TTC549 (cell line): ENCODE measurements at regions not wholly inside any gene's neighbourhood (a gene's known extent, or its start where the extent isn't known, plus 50 kb on each side); places are given as distances from the start of the nearest gene placed in this dataset.

Experiments used
- FAIRE-seq: peaks from 2 replicates; lab custom pipeline; 2012; peaks lifted over from hg19 to GRCh38; lab: Jason Lieb, UNC

DNA sequence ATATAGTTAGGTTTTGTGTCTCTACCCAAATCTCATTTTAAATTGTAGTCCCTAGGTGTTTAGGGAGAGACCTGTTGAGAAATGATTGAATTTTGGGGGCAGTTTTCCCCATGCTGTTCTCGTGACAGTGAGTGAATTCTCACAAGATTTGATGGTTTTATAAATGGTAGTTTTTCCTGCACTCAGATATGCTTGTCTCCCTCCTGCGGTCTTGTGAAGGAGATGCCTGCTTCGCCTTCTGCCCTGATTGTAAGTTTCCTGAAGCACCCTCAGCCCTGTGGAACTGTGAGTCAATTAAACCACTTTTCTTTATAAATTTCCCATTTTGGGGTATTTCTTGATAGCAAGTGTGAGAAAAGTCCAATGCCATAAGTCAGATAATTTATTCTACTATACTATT, 1977.5 kb upstream of the PCDH20 start:
- FAIRE-seq: no peak

DNA sequence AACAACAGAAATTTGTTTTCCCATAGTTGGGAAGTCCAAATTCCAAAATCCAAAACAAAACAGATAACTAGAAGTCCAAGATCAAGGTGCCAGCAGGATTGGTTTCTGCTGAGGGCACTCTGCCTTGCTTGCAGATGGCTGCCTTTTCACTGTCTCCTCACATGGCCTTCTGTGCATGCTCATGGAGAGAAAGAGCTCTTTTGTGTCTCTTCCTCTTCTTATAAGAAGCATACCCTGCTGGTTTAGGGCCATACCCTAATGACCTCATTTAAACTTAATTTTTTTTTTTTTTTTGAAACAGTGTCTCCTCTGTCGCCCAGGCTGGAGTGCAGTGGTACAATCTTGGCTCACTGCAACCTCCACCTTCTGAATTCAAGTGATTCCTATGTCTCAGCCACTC, 1974.1 kb upstream of the PCDH20 start:
- no peak for FAIRE-seq

DNA sequence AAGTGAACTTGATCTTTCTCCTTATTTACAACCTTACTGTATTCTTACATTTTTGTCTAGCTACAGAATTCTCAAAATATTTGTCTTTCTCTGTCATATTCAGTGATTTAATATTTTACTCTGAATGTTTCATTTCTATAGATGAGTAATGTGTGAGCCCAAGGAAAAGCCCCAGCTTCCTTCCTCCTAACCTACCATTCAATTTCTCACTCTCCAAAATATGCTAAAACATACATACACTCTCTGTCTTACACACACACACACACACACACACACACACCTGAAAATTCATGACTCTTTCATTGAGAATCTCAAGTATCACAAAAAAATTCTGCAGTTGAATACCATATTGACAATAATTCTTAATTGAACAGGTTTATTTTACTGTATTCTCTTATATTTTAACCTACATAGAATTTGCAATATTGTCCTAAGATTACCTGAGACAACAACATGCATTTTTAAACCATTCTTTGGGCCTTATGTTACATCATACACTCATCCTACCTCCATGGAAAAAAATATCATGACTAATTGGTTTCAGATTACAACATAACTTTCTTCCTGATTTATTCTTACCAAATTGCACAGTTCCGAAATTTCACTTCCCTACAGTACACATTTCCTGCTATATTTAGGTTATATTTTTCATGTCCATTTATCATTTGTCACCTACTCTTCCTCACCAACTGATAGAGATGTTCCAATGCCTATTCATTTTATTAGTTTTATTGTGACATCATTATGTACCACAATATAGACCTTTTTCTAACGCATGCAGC, 1965.6 kb upstream of the PCDH20 start:
- FAIRE-seq: no peak

DNA sequence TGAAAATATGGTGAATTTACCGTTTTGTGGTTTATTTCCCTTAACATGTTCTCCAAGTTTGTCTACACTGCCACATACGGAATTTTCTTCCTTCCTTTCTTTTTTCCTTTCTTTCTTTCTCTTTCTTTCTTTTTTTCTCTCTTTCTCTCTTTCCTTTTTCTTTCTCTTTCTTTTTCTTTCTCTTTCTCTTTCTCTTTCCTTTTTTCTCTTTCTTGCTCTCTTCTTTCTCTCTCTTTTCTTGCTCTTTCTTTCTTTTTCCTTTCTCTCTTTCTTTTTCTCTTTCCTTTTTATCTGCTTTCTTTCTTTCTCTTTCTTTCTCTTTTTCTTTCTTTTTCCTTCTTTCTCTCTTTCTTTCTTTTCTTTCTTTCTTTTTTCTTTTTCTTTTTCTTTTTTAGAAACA, 1962.3 kb upstream of the PCDH20 start:
- no peak for FAIRE-seq

DNA sequence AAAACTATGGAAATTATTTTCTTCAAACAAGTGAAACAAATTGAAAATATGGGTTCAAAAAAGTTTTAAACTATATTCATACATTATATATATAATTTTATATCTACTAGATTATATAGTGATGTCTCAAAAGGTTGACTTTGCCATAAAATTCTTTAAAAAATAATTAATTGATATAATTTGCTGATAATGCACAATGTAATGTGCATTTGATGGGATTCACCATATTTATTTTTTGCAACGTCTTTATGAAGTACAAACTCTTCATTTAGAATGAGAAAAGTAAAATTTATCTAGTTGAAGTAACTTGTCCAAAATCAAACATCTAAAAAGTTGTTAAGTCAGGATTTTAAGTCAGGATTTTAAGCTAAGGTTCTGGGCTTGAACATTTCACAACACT, 1954.5 kb upstream of the PCDH20 start:
- no peak for FAIRE-seq

DNA sequence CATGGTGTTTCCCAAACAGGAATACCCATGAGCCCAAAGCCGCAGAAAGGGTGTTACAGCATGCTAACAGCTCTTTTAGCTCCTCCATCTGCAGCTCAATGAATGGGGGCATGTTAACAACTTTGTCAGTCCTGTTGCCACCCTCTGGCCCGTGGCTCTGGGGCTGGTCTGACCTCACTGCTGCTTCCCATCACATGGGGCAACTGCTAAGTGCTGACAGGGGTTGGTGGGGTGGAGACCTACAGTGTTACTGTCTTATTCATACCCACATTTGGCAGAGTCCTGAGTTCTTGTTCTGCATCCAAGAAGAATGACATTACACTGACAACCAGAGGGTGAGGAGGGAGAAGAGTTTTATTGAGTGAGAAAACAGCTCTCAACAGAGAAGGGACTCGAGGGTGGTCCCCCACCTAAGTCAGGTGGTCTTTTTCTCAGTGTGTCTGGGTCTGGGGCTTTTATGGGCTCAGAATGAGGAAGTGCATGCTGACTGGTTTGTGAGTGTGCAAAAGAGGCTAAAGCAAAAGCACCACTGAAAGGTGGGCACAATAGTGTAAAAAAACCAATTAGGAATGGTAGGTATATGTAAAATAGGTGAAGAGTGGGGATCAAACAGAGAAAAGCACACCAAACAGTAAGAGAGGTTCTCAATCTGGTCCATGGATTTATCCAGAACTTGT, 1952.0 kb upstream of the PCDH20 start:
- no peak for FAIRE-seq

DNA sequence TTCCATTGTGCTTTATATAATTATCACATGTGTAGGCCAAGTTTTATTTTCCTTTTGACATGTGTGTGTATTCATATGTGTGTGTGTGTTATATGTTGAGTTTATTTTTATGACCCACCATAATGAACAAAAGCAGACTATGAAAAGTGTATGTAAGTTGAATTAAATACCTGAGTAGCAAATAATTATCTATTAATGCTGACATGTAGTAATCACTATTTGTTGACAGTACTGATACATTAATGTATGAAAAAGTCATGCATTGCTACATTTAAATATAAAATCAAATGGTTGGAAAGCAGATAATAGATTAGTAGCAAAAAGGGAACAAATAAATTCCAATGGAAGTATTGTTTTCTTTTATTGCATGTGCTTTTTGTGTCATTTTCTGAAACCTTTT, 1948.5 kb upstream of the PCDH20 start:
- no peak for FAIRE-seq

DNA sequence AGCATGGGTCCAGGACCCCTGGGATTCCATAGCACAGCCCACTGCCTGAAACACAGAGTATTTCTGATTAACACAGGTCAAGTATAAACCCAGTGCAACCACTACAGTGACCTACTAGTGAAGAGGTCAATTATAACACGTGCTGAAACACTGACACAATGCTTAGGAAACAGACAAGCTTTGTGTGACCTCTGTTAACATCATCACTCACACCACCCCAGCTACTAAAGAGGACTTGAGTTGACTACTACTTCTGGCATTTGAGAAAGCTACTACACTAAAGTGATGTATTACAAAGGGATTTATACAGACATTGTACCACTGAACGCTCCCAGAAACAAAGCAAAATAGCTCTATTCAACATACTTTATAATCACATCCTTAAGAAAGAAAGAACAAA, 1935.9 kb upstream of the PCDH20 start:
- no peak for FAIRE-seq

DNA sequence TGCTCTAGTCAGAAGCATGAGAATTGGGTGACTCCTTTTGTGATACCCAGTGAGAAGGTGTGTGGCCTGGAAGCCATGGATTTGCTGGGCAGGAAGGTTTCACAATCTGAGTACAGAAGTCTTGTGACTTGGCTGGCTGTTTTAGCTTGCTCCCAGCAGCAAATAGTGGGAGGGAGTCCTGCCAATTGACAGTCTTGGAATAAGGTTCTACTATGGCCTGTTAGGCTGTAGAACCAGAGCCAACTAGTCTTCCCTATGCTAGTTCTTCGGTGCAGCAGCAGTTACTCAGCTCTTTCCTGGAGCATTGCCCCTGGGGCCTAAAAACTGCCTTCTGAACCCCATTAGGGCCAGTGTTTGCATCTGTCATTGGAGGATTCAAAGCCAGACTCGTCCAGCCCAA, 1935.4 kb upstream of the PCDH20 start:
- no peak for FAIRE-seq

DNA sequence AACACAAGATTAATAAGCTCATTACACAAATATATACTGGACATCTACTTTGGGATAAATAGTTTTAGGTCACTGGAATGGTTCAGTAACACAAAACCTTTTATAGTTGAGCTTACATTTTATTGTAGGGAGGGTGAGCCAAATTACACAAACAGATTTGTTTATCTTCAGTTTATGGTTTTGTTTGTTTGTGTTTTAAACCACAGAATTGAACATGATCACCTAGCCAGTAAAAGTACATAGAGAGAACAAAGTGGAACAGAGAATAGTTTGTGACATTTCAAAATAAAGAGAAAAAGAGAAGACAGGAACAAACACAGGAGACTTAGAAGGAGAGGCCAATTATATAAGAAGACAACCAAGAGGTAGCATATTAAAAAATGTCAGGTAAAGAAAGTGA, 1930.2 kb upstream of the PCDH20 start:
- no peak for FAIRE-seq

DNA sequence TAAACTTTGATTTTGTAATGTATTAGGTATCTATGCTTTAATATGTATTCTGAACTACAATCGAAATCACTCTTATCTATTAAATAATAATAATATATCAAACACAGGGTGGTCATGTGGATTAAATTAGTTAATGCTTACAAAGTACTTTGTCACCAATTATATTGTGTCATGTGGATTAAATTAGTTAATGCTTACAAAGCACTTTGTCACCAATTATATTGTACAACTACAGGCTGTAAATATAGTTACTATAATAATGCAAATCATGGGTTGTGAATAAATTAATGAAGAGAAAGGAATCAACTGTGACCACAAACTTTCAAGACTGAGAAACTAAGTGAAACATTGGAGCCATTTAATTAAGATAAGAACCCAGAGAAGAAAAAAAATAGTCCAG, 1929.1 kb upstream of the PCDH20 start:
- FAIRE-seq: no peak

DNA sequence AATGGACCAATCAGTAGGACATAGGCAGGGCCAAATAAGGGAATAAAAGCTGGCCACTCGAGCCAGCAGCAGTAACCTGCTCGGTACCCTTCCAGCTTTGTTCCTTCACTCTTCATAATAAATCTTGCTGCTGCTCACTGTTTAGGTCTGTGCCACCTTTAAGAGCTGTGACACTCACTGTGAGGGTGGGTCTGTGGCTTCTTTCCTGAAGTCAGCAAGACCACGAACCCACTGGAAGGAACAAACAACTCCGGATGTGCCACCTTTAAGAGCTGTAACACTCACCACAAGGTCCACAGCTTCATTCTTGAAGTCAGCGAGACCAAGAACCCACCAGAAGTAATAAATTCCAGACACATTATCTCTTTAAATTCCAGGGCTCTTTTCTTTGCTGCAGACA, 1922.3 kb upstream of the PCDH20 start:
- FAIRE-seq: no peak

DNA sequence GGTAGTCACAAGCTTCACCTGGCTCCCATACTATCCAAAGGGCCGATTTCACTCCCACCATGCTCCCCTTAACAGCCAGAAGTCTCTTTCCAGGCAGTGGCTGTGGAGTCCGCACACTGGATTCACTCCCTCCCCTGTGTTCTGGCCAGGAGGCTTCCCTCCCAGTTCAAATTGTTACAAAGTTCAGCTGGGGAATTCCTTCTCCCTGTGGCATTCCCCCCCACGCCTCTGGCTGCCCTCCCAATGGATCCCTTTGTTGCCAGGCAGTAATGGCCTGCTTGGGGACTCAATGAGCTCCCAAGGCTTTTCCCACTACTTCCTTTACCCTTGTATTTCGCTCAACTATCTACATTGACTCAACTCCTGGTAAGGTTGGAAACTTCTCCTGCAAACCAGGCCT, 1921.4 kb upstream of the PCDH20 start:
- no peak for FAIRE-seq

DNA sequence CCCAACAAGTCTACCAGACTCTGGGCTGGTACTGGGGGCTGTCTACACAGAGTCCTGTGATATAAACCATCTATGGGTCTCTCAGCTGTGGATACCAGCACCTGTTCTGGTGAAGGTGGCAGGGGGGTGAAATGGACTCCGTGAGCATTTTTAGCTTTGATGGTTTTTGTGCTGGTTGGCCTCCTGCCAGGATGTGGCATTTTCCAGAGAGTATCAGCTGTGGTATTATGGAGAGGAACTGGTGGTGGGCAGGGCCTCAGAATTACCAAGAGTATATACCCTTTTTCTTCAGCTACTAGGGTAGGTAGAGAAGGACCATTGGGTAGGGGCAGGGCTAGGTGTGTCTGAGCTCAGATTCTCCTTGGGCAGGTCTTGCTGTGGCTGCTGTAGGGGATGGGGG, 1920.9 kb upstream of the PCDH20 start:
- FAIRE-seq: no peak

DNA sequence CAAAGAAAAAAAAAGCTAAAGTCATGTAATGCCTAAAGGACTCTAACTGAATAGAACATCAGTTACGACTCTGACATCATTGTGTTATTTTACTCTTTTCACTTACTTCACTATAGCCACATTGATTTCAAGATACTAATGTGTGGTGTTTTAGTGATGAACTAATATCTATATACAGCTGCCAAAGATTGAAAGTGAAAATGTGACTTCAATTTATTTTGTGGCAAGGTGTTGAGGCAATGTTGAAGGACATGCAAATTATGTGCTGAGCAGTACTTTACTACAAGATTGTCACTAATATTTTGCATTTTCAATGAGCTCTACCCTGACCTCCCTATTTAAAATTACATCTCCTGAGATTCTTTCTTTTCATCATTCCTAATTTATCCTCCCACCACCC, 1911.9 kb upstream of the PCDH20 start:
- no peak for FAIRE-seq

DNA sequence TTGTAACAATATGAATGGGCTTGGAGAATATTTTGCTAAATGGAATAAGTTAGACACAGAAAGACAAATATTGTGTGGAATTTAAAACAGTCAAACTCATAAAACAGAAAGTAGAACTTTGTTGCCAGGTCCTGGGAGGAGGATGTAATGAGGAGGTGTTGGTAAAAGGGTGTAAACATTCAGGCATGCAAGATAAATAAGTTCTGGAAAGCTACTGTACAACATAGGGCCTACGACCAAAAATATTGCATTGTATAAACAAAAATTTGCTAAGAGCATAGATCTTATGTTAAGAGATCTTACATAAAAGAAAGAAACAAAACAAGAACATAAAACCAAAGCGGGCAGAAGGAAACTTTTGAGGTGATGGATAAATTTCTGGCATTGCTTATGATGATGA, 1907.8 kb upstream of the PCDH20 start:
- no peak for FAIRE-seq

DNA sequence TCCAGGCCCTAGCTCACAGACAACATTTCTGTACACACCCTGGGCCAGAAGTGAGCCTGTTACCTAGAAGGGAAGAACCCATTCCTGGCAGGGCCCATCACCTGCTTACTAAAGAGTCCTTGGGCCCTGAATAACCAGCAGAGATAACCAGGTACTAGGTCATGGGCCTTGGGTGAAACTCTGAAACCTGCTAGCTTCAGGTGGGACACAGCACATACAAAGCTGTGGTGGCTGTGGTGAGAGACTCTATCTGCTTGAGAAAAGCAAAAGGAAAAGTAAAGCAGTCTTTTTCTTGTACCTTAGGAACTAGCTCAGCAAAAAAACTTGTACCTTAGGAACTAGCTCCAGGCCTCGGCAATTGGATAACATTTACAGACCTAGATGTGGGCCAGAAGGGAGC, 1895.9 kb upstream of the PCDH20 start:
- FAIRE-seq: no peak

DNA sequence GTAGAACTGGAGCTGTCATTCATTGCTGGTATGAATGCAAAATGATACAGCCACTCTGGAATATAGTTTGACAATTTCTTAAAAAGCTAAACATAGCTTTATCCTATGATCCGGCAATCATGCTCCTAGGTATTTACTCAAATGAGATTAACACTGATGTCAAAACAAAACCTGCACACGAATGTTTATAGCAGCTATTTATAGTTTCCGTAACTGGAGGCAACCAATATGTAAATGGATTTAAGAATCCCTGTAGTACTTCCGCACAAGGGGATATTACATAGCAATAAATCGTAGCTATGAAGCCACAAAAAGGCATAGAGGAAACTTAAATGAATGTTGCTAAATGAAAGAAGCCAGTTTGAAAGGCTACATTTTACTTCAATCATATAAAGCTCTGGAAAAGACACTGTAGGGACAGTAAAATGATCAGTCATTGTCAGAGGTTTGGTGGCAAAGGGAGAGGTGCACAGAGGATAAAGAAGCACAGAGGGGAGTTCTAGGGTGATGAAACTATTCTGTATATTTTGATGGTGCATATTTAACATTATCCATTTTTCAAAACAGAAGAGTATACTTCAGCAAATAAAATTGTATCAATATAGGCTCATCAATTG, 1893.0 kb upstream of the PCDH20 start:
- FAIRE-seq: no peak

DNA sequence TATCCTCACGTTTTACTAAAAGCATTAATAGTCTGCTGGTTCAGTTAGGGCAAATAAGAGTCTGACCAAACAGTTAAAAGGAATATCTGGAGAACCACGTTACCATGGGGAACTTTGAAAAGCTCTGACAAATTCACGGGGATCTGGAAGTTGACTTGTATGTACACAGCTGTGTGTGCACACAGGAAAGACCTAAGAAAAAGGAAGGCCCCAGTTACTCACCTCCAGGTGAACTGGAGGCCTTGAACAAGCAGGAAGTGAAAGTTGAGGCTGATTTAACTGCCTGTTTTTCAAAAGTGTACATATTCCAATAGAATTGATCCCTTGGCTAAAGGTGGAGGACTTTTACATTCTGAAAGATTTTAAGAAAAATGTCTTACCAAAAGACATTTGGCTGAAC, 1891.6 kb upstream of the PCDH20 start:
- no peak for FAIRE-seq

DNA sequence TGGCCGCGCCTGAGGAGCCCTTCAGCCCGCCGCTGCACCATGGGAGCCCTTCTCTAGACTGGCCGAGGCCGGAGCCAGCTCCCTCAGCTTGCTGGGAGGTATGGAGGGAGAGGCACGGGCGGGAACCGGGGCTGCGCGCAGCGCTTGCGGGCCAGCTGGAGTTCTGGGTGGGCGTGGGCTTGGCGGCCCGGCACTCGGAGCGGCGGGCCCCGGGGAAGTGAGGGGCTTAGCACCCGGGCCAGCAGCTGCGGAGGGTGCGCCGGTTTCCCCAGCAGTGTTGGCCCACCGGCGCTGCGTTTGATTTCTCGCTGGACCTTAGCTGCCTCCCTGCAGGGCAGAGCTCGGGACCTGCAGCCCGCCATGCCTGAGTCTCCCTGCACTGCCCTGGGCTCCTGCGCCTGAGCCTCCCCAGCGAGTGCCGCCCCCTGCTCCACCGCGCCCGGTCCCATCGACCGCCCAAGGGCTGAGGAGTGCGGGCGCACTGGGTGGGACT, 1890.0 kb upstream of the PCDH20 start:
- FAIRE-seq: no peak

DNA sequence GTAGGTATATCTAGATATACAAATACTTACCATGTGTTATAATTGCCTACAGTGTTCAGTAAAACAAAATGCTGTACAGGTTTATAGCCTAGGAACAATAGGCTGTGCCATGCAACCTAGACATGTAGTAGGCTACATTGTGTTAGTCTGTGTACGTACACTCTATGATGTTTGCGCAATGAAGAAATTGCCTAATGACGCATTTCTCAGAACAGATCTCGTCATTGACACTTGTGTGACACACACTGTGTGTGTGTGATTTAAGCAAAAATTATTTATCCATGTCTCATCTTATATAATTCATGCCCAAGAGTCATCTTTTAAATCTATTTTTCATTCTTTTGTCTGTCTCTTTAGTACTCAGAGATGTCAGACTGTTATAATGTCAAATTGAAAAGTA, 1888.8 kb upstream of the PCDH20 start:
- FAIRE-seq: no peak

DNA sequence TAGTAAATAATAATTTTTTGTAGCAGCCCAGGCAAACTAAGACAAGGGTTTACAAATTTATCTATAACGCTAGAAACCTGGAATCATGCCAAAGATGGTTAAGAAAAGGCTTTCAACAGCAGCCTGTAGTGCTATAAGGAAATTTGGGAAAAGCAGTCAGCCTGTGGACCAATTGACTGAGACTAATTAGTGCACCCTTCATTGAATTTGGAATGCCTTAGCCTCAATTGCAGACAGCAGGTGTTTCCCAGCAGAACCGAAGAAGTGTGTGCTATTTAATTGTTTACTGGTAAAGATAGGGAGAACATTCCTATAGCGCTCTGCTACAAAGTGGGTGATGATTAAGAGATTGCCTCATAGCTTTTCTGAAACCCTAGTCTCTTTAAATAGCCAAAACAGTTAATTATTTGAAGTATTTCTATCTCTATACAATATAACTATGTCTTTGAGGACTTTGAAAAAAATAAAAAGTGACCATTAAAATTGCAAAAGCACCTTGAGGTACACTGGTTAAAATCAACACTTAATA, 1884.3 kb upstream of the PCDH20 start:
- FAIRE-seq: no peak

DNA sequence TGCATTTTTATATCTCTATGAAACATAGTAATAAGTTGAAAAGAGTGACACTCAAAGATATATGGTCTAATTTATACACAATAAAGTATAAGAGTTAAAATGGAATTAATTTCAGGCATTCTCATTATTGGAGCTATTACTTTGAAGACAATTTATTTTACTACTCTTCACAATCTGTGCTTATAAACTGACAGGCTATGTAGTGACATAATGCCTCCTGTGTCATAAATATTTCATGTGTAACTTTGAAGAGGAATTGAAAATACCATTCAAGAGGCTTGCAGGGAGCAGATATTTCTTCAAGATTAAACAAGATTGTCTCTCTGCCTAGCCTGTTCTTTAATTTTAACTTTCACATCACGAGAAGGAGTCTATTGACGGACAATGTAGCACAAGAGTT, 1881.5 kb upstream of the PCDH20 start:
- no peak for FAIRE-seq
